ENCODE measurements at regions not wholly inside any gene's neighbourhood (a gene's known extent, or its start where the extent isn't known, plus 50 kb on each side); places are given as distances from the start of the nearest gene placed in this dataset.

GRCh38 chr3:29070959-29071634, 209.8 kb upstream of the RBMS3 start:
- Mint-ChIP-seq H3K27ac (no peak overlapping the region), H3K36me3 (peaks cover 7% of the 10 kb centered on the region), H3K9me3 (peaks cover 21% of the 10 kb centered on the region), H3K4me1 (ENCODE audit: low read depth in 2 of 2) (no peaks in the 10 kb centered on the region), H3K27me3 (no peaks in the 10 kb centered on the region), H3K4me3 (no peak overlapping the region)
- no peak for DNase-seq (ENCODE audit: low spot score)
- ATAC-seq = no peak

DNA sequence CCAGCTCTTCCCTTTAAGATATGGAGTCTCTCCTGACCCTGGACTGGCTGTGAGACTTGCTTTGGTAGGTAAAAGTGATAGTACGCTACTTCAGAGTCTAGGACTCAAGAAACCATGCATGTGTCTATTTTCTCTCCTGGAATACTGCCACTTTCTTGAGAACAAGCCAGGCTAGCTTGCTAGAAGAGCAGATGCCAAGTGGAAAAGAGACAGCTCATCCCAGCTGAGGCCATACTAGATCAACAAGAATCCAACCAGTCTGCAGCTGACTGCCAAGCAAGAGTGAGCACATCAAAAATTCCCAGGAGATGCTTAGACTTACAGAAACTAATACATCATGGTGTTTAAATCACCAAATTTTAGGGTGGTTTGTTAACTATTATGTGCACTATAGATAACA, 208.3 kb upstream of the RBMS3 start:
- DNase-seq (ENCODE audit: low spot score) (no peak), ATAC-seq (no peak)
- Mint-ChIP-seq H3K9me3 (peaks cover 23% of the 10 kb centered on the region), H3K4me1 (ENCODE audit: low read depth in 2 of 2) (no peaks in the 10 kb centered on the region), H3K4me3 (no peak overlapping the region), H3K27ac (no peak overlapping the region), H3K36me3 (peaks cover 7% of the 10 kb centered on the region), H3K27me3 (no peaks in the 10 kb centered on the region)

DNA sequence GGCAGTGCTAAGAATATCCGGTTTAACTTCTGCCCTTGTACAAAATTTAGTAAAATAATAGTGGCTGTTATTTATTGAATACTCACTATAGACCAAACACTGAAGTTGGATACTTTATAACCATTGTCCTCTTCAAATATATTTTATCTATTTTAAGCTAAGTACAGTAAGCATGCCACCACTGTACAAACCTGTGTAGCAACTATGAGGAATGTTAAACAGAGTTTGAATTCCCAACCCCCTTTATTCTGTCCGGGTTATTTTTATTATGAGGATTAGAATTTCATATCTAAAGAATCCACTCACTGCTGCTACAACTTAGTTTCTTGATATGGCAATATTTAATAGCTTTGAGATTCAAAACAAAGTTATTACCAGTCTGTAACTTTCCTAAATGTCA, 203.5 kb upstream of the RBMS3 start:
- Mint-ChIP-seq H3K27ac (no peak overlapping the region), H3K27me3 (no peaks in the 10 kb centered on the region), H3K4me1 (ENCODE audit: low read depth in 2 of 2) (no peaks in the 10 kb centered on the region), H3K36me3 (no peaks in the 10 kb centered on the region), H3K9me3 (peaks cover 17% of the 10 kb centered on the region), H3K4me3 (no peak overlapping the region)
- ATAC-seq (no peak), DNase-seq (ENCODE audit: low spot score) (no peak)

GRCh38 chr3:29079358-29079757, 201.5 kb upstream of the RBMS3 start:
- H3K4me1 Mint-ChIP-seq (ENCODE audit: low read depth in 2 of 2) = no peaks in the 10 kb centered on the region
- no peak overlapping the region for H3K27ac Mint-ChIP-seq
- no peak for ATAC-seq
- H3K4me3 Mint-ChIP-seq = no peak overlapping the region
- peaks cover 12% of the 10 kb centered on the region for H3K9me3 Mint-ChIP-seq
- H3K27me3 Mint-ChIP-seq = no peaks in the 10 kb centered on the region
- DNase-seq (ENCODE audit: low spot score) = no peak
- no peaks in the 10 kb centered on the region for H3K36me3 Mint-ChIP-seq

GRCh38 chr3:29080967-29081366, 199.9 kb upstream of the RBMS3 start:
- DNase-seq (ENCODE audit: low spot score) (no peak), ATAC-seq (no peak)
- no peaks in the 10 kb centered on the region for H3K4me1 Mint-ChIP-seq (ENCODE audit: low read depth in 2 of 2)
- no peaks in the 10 kb centered on the region for H3K36me3 Mint-ChIP-seq
- H3K27ac Mint-ChIP-seq = no peak overlapping the region
- H3K27me3 Mint-ChIP-seq = no peaks in the 10 kb centered on the region
- no peak overlapping the region for H3K4me3 Mint-ChIP-seq
- peaks cover 17% of the 10 kb centered on the region for H3K9me3 Mint-ChIP-seq

- Mint-ChIP-seq H3K27ac (no peak overlapping the region), H3K9me3 (peaks cover 14% of the 10 kb centered on the region), H3K36me3 (no peaks in the 10 kb centered on the region), H3K27me3 (no peaks in the 10 kb centered on the region), H3K4me1 (ENCODE audit: low read depth in 2 of 2) (no peaks in the 10 kb centered on the region), H3K4me3 (no peak overlapping the region)
- DNase-seq (ENCODE audit: low spot score) (no peak), ATAC-seq (no peak)
Observed at GRCh38 chr3:29083081-29083480, 197.8 kb upstream of the RBMS3 start.

DNA sequence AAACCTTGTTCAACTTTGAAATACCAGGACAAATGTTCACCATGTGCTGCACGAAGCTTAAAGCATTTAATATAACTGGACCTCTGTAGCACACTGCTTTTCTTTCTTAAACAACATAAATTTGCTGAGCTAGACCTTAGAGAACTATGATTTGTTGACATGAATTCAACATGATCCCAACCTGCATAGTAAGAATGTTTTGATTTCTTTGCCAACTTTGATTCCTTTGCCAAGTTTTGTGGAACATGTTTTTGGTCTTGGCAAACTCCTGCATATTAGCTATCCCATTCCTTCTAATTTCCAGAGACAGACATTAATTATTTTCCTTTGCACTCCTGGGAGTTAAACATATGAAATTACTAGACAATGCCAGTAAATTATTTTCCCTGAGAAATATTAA, 197.2 kb upstream of the RBMS3 start:
- DNase-seq (ENCODE audit: low spot score) (no peak), ATAC-seq (no peak)
- Mint-ChIP-seq H3K9me3 (peaks cover 11% of the 10 kb centered on the region), H3K27me3 (no peaks in the 10 kb centered on the region), H3K36me3 (no peaks in the 10 kb centered on the region), H3K4me1 (ENCODE audit: low read depth in 2 of 2) (no peaks in the 10 kb centered on the region), H3K27ac (no peak overlapping the region), H3K4me3 (no peak overlapping the region)

DNA sequence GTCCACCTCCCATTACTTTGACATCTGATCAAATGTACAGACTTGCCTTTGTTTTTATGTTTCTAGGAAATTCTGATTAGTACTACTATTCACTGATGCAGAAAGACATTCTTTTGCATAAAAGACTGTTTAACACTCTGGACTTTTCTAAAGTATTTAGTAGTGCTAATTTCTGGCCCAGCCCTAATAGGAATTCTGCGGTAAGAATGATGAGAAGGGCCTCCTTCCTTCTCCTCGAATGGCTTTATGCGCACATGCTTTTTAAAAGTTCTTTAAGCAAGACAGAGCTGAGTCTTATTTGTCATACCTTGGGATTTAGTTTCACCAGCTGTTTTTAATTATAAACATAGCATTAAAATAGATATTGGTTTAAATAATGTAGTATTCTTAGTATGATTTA, 192.3 kb upstream of the RBMS3 start:
- H3K4me1 Mint-ChIP-seq (ENCODE audit: low read depth in 2 of 2) = no peaks in the 10 kb centered on the region
- DNase-seq (ENCODE audit: low spot score) (no peak), ATAC-seq (no peak)
- H3K27me3 Mint-ChIP-seq = no peaks in the 10 kb centered on the region
- no peak overlapping the region for H3K27ac Mint-ChIP-seq
- H3K9me3 Mint-ChIP-seq = peaks cover 14% of the 10 kb centered on the region
- no peaks in the 10 kb centered on the region for H3K36me3 Mint-ChIP-seq
- H3K4me3 Mint-ChIP-seq = no peak overlapping the region

DNA sequence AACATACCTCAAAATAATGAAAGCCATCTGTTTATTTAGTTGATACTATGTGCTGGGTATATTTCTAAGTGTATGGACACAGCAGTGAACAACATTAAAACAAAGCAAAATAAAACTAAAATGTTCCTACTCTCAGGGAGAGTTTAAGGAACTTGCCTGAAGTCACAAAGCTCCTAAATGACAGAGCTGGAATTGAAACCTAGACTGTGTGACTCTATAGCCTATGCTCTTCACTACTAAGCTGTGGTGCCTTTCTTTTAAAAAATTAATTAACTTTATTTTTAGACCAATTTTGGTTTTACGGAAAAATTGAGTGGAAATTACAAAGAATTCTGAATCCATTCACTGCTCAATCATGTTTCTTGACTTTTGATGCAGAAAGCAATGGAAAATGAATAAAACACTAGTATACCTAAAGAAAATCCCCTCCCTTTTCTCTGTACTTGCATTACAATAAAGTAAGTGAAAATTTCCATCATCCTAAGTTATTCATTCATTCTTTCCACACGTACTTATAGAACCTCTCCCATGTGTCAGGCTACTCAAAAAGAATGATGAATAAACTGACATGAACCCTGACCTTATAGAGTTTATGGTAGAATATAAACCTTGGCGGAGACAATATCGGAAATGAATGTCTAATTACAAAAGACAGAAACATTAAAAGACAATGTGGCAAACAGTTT, 189.8 kb upstream of the RBMS3 start:
- Mint-ChIP-seq H3K36me3 (no peaks in the 10 kb centered on the region), H3K9me3 (peaks cover 17% of the 10 kb centered on the region), H3K4me3 (no peak overlapping the region), H3K27me3 (no peaks in the 10 kb centered on the region), H3K27ac (no peak overlapping the region), H3K4me1 (ENCODE audit: low read depth in 2 of 2) (no peaks in the 10 kb centered on the region)
- DNase-seq (ENCODE audit: low spot score) = no peak
- ATAC-seq = no peak

GRCh38 chr3:29091599-29092189, 189.2 kb upstream of the RBMS3 start:
- no peak overlapping the region for H3K27ac Mint-ChIP-seq
- H3K27me3 Mint-ChIP-seq = no peaks in the 10 kb centered on the region
- no peak for ATAC-seq
- H3K4me1 Mint-ChIP-seq (ENCODE audit: low read depth in 2 of 2) = no peaks in the 10 kb centered on the region
- no peak for DNase-seq (ENCODE audit: low spot score)
- H3K9me3 Mint-ChIP-seq = peaks cover 21% of the 10 kb centered on the region
- H3K36me3 Mint-ChIP-seq = no peaks in the 10 kb centered on the region
- H3K4me3 Mint-ChIP-seq = no peak overlapping the region

DNA sequence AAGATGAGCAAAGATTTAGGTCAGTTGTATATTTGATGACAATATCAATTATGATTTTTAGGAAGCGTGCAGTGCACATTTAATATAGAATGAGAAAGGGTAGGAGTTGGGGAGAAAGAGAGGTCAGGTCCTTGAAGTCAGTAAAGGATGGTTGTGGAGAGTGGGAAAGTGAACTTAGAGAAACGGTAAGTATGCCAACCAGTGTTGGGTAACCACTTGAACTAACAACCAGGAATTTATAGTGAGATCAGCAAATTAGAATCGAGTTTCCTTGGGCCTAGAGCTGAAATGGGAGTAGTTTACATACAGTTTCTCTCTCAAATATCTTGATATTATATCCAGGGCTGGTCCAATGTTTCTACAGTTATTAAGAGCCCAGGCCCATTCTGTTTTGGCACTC, 188.5 kb upstream of the RBMS3 start:
- H3K27ac Mint-ChIP-seq = no peak overlapping the region
- DNase-seq (ENCODE audit: low spot score) = no peak
- peaks cover 23% of the 10 kb centered on the region for H3K9me3 Mint-ChIP-seq
- H3K27me3 Mint-ChIP-seq = no peaks in the 10 kb centered on the region
- ATAC-seq = no peak
- H3K4me1 Mint-ChIP-seq (ENCODE audit: low read depth in 2 of 2) = no peaks in the 10 kb centered on the region
- H3K36me3 Mint-ChIP-seq = no peaks in the 10 kb centered on the region
- H3K4me3 Mint-ChIP-seq = no peak overlapping the region

DNA sequence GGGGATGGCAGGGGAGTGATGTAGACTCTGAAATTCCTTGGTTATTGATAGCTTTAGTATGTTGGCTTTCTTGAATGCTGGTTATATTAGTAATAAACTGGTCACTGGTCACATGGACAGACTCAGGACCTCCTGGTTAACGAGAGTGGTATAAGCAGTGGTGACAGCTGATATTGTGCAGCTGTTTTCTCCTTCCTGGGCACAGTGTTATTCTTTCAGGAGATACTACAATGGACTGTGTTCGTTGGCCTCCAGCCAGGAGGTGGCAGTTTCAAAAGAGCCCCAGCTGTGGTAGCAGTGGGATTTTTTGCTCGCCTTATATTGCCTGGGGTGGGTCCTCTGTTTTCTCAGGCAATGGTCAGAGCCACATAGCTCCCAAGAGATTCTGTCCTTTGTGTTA, 181.6 kb upstream of the RBMS3 start:
- no peak for DNase-seq (ENCODE audit: low spot score)

GRCh38 chr3:29099775-29100174, 181.1 kb upstream of the RBMS3 start:
- Mint-ChIP-seq H3K4me3 (no peak overlapping the region), H3K9me3 (peaks cover 13% of the 10 kb centered on the region)
- ATAC-seq = no peak

More for the DNA sequence above, 181.6 kb upstream of the RBMS3 start:
- Mint-ChIP-seq H3K27me3 (no peaks in the 10 kb centered on the region), H3K9me3 (peaks cover 17% of the 10 kb centered on the region), H3K4me3 (no peak overlapping the region), H3K36me3 (peaks cover 5% of the 10 kb centered on the region), H3K4me1 (ENCODE audit: low read depth in 2 of 2) (no peaks in the 10 kb centered on the region), H3K27ac (no peak overlapping the region)
- ATAC-seq = no peak

DNA sequence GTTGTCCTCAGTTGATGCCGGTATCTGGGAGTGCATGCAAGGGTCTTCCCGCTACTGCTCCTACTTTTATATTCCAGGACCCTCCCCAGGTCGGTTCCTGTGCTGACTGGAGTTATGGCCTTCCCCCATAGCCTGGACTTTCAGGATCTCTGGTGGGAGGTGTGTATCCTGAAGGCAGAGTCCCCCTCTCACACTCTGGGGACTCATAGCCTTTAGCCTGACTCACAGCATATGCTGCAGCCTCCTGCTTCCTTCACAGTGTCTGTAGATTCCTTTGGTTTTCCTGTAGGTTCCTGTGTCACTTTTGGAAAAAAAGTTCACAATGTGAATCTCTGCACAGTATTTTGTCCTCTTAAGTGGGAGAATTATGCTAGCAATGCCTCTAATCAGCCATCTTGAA, 180.6 kb upstream of the RBMS3 start:
- Mint-ChIP-seq H3K4me1 (ENCODE audit: low read depth in 2 of 2) (no peaks in the 10 kb centered on the region), H3K27me3 (no peaks in the 10 kb centered on the region), H3K36me3 (peaks cover 5% of the 10 kb centered on the region), H3K9me3 (peaks cover 11% of the 10 kb centered on the region), H3K4me3 (no peak overlapping the region), H3K27ac (no peak overlapping the region)
- ATAC-seq (no peak), DNase-seq (ENCODE audit: low spot score) (no peak)

More at GRCh38 chr3:29099775-29100174, 181.1 kb upstream of the RBMS3 start:
- Mint-ChIP-seq H3K27ac (no peak overlapping the region), H3K27me3 (no peaks in the 10 kb centered on the region), H3K4me1 (ENCODE audit: low read depth in 2 of 2) (no peaks in the 10 kb centered on the region), H3K36me3 (peaks cover 5% of the 10 kb centered on the region)
- no peak for DNase-seq (ENCODE audit: low spot score)

Data from natural killer cell treated with Interleukin-12 subunit alpha and Interleukin-12 subunit beta and Interleukin-15 and Interleukin-18, amount 100 ng/mL, for 72 hours (primary cell).